ENCODE measurements at regions not wholly inside any gene's neighbourhood (a gene's known extent, or its start where the extent isn't known, plus 50 kb on each side); places are given as distances from the start of the nearest gene placed in this dataset.

DNA sequence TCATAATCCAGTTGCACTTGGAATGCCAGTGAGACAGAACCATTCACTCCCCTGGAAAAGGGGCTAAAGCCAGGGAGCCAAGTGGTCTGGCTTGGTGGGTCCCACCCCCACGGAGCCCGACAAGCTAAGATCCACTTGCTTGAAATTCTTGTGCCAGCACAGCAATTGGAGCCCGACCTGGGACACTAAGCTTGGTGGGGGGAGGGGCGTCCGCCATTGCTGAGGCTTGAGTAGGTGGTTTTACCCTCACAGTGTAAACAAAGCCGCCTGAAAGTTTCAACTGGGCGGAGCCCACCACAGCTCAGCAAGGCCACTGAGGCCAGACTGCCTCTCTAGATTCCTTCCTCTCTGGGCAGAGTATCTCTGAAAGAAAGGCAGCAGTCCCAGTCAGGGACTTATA is 200.7 kb upstream of the NPSR1 start:
- Histone ChIP-seq H3K36me3 (no peaks in the 10 kb centered on the region), H3K27me3 (ENCODE audit: low read depth) (no peaks in the 10 kb centered on the region), H3K9me3 (no peaks in the 10 kb centered on the region), H3K4me1 (no peaks in the 10 kb centered on the region), H3K4me3 (no peak overlapping the region), H3K27ac (no peak overlapping the region)
- DNase-seq (no peak), ATAC-seq (no peak)
- TF ChIP-seq, protein P1, sequence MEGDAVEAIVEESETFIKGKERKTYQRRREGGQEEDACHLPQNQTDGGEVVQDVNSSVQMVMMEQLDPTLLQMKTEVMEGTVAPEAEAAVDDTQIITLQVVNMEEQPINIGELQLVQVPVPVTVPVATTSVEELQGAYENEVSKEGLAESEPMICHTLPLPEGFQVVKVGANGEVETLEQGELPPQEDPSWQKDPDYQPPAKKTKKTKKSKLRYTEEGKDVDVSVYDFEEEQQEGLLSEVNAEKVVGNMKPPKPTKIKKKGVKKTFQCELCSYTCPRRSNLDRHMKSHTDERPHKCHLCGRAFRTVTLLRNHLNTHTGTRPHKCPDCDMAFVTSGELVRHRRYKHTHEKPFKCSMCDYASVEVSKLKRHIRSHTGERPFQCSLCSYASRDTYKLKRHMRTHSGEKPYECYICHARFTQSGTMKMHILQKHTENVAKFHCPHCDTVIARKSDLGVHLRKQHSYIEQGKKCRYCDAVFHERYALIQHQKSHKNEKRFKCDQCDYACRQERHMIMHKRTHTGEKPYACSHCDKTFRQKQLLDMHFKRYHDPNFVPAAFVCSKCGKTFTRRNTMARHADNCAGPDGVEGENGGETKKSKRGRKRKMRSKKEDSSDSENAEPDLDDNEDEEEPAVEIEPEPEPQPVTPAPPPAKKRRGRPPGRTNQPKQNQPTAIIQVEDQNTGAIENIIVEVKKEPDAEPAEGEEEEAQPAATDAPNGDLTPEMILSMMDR (IDR thresholded peaks at IDR 0.05), result no peak
- intact Hi-C loops (cut with DNase I), result no loop called here

DNA sequence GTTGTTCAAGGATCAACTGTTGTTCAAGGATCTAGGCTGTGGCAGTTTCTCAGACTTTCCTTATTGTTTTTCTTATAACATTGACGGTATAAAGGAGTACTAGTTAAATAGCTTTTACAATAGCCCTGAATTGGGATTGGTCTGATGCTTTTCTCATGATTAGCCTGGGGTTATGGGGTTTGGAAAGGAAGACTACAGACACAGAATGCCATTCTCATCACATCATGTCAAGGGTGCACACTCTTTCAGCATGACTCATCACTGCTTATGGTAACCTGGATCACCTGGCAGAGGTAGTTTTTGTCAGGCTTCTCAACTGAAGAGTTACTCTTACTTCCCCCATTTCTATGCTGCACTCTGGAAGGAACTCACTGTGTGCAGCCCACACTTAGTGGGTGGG is 194.2 kb upstream of the NPSR1 start:
- Histone ChIP-seq H3K27me3 (ENCODE audit: low read depth) (no peaks in the 10 kb centered on the region), H3K4me1 (no peaks in the 10 kb centered on the region)
- ATAC-seq, result no peak

DNA sequence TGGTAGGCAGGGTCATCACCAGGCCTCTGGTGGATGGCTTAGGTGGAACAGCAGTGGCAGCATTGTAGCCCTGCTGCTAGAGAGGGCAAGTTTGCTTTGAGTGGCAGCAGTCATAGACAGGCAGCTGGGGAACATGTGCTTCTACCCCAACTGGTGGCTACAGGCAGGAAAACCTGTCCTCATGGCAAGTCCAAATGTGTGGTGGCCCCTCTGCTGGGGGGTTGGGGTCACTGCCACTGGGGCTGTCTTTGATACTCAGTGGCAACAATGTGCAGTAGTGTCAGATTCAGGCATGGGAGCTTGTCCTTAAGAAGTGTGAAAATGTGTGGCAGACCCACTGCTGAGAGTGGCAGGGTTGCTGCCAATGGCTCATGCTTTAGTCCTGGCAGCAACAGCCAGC is 186.2 kb upstream of the NPSR1 start:
- ATAC-seq, result no peak
- Histone ChIP-seq H3K4me1 (no peaks in the 10 kb centered on the region), H3K27me3 (ENCODE audit: low read depth) (no peaks in the 10 kb centered on the region), H3K36me3 (no peaks in the 10 kb centered on the region), H3K27ac (no peak overlapping the region), H3K9me3 (peaks cover 13% of the 10 kb centered on the region), H3K4me3 (no peak overlapping the region)
- intact Hi-C loops (cut with DNase I), result no loop called here
- no peak for DNase-seq
- TF ChIP-seq, protein P1 (IDR thresholded peaks at IDR 0.05), result no peak

More for the DNA sequence above, 194.2 kb upstream of the NPSR1 start:
- TF ChIP-seq, protein P1 (IDR thresholded peaks at IDR 0.05), result no peak
- Histone ChIP-seq H3K4me3 (no peak overlapping the region), H3K27ac (no peak overlapping the region), H3K36me3 (no peaks in the 10 kb centered on the region), H3K9me3 (no peaks in the 10 kb centered on the region)
- intact Hi-C loops (cut with DNase I), result no loop called here
- no peak for DNase-seq

DNA sequence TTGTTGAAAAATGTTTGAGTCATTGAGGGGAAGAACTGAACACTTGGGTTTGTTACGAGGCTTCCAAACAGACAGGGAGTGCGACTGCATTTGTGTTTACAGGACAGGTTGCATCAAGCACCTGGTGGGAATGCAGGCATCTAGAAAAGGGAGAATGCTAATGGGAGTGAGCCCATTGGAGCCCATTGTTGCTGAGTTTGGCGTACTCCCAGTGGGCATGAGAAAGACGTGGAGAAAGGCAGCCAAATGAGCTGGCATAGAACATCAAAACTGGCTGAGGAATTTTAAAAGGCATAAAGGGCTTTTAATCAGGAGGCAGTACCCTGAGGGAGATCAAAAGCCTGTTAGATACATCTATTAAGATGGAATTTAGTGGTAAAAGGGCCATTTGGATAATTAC is 171.6 kb upstream of the NPSR1 start:
- DNase-seq (no peak), ATAC-seq (no peak)
- H3K36me3 ChIP-seq, result no peaks in the 10 kb centered on the region
- no peaks in the 10 kb centered on the region for H3K4me1 ChIP-seq
- no peak overlapping the region for H3K4me3 ChIP-seq
- H3K9me3 ChIP-seq, result no peaks in the 10 kb centered on the region
- H3K27me3 ChIP-seq (ENCODE audit: low read depth), result no peaks in the 10 kb centered on the region
- H3K27ac ChIP-seq, result no peak overlapping the region
- intact Hi-C loops (cut with DNase I), result no loop called here
- TF ChIP-seq, protein P1 (IDR thresholded peaks at IDR 0.05), result no peak

DNA sequence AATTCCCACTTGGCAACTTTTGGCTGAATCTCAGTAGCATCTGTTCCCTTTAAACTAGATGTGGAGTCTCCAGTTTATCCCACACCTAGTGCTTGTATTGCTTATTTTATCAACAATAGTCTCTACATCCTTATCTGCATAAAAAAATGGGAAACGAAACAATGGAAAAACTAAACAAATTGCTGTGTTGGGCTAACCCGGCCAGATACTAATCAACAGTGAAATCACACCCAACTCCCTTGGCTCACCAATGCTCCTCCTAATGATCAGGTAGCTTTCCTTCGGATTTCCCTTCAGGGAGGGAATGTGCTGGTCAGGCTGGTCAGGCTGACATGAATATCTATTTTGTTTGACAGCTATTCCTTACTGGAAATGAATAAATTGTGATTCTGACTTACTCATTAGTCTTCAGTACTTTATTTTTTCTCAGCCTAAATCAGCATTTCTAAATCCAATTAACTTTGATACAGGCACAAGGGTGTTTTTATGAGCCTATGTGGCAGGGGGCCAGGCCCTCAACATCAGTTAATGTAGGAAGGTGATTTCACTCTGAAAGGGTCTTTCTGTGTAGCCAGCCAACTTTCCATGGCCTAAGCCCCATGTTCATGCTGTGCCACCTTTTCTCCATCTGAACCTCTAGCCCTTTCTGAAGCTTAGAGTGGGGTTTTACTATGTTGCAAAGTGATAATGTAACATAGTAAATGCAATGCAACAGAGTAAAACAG is 170.5 kb upstream of the NPSR1 start:
- Histone ChIP-seq H3K4me3 (no peak overlapping the region), H3K4me1 (no peaks in the 10 kb centered on the region), H3K27ac (no peak overlapping the region), H3K36me3 (no peaks in the 10 kb centered on the region), H3K27me3 (ENCODE audit: low read depth) (no peaks in the 10 kb centered on the region), H3K9me3 (no peaks in the 10 kb centered on the region)
- TF ChIP-seq, protein P1 (IDR thresholded peaks at IDR 0.05), result no peak
- intact Hi-C loops (cut with DNase I), result no loop called here
- ATAC-seq, result no peak
- DNase-seq, result no peak
